Esophagus muscularis mucosa (tissue), 3 donors: ENCODE measurements at regions not wholly inside any gene's neighbourhood (a gene's known extent, or its start where the extent isn't known, plus 50 kb on each side); places are given as distances from the start of the nearest gene placed in this dataset.

Source experiments
- POLR2A ChIP-seq: fragments of 450-650 bp; IDR thresholded peaks from one replicate; pipeline ENCODE4 v1.6.1; 2017; ENCODE audit warnings: antibody characterized with exemption, moderate library complexity, mild to moderate bottlenecking, low read depth
- POLR2AphosphoS5 ChIP-seq, 2 donors: sonication (generic); formaldehyde crosslinking; IDR thresholded peaks; one replicate each; pipeline ENCODE4 v1.6.1; 2017; ENCODE audit warnings: antibody characterized with exemption in 2 of 2
- TF ChIP-seq, protein P1 (sequence below), 3 experiments: fragments of 200-600 bp in 2 of 3; fragments of 450-650 bp in 1 of 3; sonication (generic) in 2 of 3; IDR thresholded peaks; one replicate each; pipeline ENCODE4 v1.5.1; 2017 to 2019; ENCODE audit warnings: antibody characterized with exemption in 3 of 3, mild to moderate bottlenecking in 2 of 3, moderate library complexity in 1 of 3

DNA sequence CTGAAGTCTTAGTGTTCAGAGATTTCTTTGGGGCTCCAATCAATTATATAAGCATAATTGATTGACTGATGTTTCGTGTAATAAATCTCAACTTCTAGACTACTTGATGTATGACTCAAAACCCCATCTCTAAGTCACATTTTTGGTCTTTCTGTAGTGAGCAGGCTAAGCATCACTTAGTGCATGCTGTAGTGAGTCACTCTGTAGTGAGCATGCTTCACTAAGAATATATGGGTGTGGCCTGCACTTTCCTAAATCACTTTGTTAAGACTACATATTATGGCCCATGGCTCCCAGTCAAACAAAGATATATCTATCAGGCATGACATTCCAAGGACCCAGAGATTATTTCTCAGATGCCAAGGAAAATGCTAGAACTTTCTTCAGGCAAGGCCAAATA lies 909.4 kb upstream of the LRFN5 start:
- TF ChIP-seq POLR2AphosphoS5 (IDR thresholded peaks at IDR 0.05), result no peak
- TF ChIP-seq, protein P1, sequence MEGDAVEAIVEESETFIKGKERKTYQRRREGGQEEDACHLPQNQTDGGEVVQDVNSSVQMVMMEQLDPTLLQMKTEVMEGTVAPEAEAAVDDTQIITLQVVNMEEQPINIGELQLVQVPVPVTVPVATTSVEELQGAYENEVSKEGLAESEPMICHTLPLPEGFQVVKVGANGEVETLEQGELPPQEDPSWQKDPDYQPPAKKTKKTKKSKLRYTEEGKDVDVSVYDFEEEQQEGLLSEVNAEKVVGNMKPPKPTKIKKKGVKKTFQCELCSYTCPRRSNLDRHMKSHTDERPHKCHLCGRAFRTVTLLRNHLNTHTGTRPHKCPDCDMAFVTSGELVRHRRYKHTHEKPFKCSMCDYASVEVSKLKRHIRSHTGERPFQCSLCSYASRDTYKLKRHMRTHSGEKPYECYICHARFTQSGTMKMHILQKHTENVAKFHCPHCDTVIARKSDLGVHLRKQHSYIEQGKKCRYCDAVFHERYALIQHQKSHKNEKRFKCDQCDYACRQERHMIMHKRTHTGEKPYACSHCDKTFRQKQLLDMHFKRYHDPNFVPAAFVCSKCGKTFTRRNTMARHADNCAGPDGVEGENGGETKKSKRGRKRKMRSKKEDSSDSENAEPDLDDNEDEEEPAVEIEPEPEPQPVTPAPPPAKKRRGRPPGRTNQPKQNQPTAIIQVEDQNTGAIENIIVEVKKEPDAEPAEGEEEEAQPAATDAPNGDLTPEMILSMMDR (IDR thresholded peaks at IDR 0.05), result no peak
- no peak for TF ChIP-seq POLR2A
